B cell (primary cell): ENCODE measurements at regions not wholly inside any gene's neighbourhood (a gene's known extent, or its start where the extent isn't known, plus 50 kb on each side); places are given as distances from the start of the nearest gene placed in this dataset.

Source experiments
- CTCF ChIP-seq: fragments of 200-600 bp; IDR thresholded peaks from one replicate; pipeline ENCODE4 v1.8.0; 2022; ENCODE audit warnings: antibody characterized with exemption, mild to moderate bottlenecking
- EZH2 ChIP-seq: IDR thresholded peaks from 2 replicates; pipeline ENCODE4 v1.6.1; 2012; ENCODE audit warnings: borderline replicate concordance, low read depth, mild to moderate bottlenecking, moderate library complexity, low read length; ENCODE audit not compliant: insufficient read depth, poor library complexity, severe bottlenecking

GRCh38 chr6:149202100-149202499 lies 115.4 kb upstream of the TAB2 start:
- TF ChIP-seq CTCF (no peak), EZH2 (no peak)
